H1 (cell line): ENCODE measurements at regions not wholly inside any gene's neighbourhood (a gene's known extent, or its start where the extent isn't known, plus 50 kb on each side); places are given as distances from the start of the nearest gene placed in this dataset.

ENCODE experiments used
- CEBPB ChIP-seq: IDR thresholded peaks from 2 replicates; pipeline ENCODE4 v1.6.1; 2012; ENCODE audit warnings: low read depth, low read length
- CREB1 ChIP-seq: IDR thresholded peaks from 2 replicates; pipeline ENCODE4 v1.6.1; 2012; ENCODE audit warnings: inconsistent platforms
- EZH2 ChIP-seq: fragments of 200-600 bp; sonication (generic); IDR thresholded peaks from 2 replicates; pipeline ENCODE4 v1.7.1; 2012; ENCODE audit warnings: low read depth, mild to moderate bottlenecking, moderate library complexity, low read length, inconsistent platforms; ENCODE audit not compliant: severe bottlenecking
- FOSL1 ChIP-seq: IDR thresholded peaks from 2 replicates; pipeline ENCODE4 v1.6.1; 2011; ENCODE audit warnings: mild to moderate bottlenecking, low read depth, low read length, moderate library complexity; ENCODE audit not compliant: insufficient read depth
- GTF2F1 ChIP-seq: IDR thresholded peaks from 2 replicates; pipeline ENCODE4 v1.6.1; 2012; ENCODE audit warnings: low read depth, low read length, improper control_type of control experiment, borderline replicate concordance
- HDAC2 ChIP-seq, 2 experiments: fragments of 300-600 bp in 1 of 2; sonication (generic) in 1 of 2; IDR thresholded peaks; 2 replicates each; pipeline ENCODE4 v1.6.1; 2011 to 2012; ENCODE audit warnings: low read depth in 2 of 2, low read length in 2 of 2, mild to moderate bottlenecking in 2 of 2, moderate library complexity in 2 of 2, borderline replicate concordance in 1 of 2, inconsistent platforms in 1 of 2
- HDAC6 ChIP-seq: IDR thresholded peaks from one replicate; pipeline ENCODE4 v1.7.1; 2012; ENCODE audit warnings: low read depth, mild to moderate bottlenecking, inconsistent platforms, low read length, moderate library complexity
- JUND ChIP-seq: IDR thresholded peaks from 2 replicates; pipeline ENCODE4 v1.6.1; 2011; ENCODE audit warnings: mild to moderate bottlenecking, improper control_type of control experiment, low read length
- PHF8 ChIP-seq: fragments of 200-600 bp; sonication (generic); conservative IDR thresholded peaks from 2 replicates; pipeline ENCODE4 v1.7.1; 2012; ENCODE audit warnings: low read depth, mild to moderate bottlenecking, inconsistent platforms, low read length, moderate library complexity
- POLR2AphosphoS5 ChIP-seq: IDR thresholded peaks from 2 replicates; pipeline ENCODE4 v1.6.1; 2011; ENCODE audit warnings: low read depth, low read length
- SP4 ChIP-seq: IDR thresholded peaks from 2 replicates; pipeline ENCODE4 v1.6.1; 2012; ENCODE audit warnings: low read length, inconsistent platforms
- SUZ12 ChIP-seq: fragments of 200-600 bp; sonication (generic); IDR thresholded peaks from 2 replicates; pipeline ENCODE4 v1.6.1; 2012; ENCODE audit warnings: mild to moderate bottlenecking, inconsistent platforms, low read length, moderate library complexity, mixed read lengths
- TF ChIP-seq, protein P1 (sequence below): fragments of 300-600 bp; sonication (generic); IDR thresholded peaks from 2 replicates; pipeline ENCODE4 v1.7.1; 2012; ENCODE audit warnings: low read length, moderate library complexity, mild to moderate bottlenecking, inconsistent platforms; ENCODE audit not compliant: insufficient replicate concordance

DNA sequence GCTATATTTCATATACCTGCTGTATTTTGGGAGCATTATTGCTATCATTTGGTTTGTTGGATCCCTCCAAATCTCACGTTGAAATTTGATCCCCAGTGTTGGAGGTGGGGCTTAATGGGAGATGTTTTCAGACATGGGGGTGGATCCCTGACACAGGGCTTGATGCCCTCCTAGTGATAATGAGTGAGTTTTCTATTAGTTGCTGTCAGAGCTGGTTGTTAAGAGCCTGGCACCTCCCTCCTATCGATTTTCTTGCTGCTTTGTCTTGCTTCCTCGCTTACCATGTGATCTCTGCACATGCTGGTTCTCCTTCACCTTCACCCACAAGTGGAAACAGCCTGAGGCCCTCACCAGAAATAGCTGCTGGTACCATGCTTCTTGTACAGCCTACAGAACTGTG is 259.9 kb upstream of the STARD13 start (continued):
- TF ChIP-seq, protein P1, sequence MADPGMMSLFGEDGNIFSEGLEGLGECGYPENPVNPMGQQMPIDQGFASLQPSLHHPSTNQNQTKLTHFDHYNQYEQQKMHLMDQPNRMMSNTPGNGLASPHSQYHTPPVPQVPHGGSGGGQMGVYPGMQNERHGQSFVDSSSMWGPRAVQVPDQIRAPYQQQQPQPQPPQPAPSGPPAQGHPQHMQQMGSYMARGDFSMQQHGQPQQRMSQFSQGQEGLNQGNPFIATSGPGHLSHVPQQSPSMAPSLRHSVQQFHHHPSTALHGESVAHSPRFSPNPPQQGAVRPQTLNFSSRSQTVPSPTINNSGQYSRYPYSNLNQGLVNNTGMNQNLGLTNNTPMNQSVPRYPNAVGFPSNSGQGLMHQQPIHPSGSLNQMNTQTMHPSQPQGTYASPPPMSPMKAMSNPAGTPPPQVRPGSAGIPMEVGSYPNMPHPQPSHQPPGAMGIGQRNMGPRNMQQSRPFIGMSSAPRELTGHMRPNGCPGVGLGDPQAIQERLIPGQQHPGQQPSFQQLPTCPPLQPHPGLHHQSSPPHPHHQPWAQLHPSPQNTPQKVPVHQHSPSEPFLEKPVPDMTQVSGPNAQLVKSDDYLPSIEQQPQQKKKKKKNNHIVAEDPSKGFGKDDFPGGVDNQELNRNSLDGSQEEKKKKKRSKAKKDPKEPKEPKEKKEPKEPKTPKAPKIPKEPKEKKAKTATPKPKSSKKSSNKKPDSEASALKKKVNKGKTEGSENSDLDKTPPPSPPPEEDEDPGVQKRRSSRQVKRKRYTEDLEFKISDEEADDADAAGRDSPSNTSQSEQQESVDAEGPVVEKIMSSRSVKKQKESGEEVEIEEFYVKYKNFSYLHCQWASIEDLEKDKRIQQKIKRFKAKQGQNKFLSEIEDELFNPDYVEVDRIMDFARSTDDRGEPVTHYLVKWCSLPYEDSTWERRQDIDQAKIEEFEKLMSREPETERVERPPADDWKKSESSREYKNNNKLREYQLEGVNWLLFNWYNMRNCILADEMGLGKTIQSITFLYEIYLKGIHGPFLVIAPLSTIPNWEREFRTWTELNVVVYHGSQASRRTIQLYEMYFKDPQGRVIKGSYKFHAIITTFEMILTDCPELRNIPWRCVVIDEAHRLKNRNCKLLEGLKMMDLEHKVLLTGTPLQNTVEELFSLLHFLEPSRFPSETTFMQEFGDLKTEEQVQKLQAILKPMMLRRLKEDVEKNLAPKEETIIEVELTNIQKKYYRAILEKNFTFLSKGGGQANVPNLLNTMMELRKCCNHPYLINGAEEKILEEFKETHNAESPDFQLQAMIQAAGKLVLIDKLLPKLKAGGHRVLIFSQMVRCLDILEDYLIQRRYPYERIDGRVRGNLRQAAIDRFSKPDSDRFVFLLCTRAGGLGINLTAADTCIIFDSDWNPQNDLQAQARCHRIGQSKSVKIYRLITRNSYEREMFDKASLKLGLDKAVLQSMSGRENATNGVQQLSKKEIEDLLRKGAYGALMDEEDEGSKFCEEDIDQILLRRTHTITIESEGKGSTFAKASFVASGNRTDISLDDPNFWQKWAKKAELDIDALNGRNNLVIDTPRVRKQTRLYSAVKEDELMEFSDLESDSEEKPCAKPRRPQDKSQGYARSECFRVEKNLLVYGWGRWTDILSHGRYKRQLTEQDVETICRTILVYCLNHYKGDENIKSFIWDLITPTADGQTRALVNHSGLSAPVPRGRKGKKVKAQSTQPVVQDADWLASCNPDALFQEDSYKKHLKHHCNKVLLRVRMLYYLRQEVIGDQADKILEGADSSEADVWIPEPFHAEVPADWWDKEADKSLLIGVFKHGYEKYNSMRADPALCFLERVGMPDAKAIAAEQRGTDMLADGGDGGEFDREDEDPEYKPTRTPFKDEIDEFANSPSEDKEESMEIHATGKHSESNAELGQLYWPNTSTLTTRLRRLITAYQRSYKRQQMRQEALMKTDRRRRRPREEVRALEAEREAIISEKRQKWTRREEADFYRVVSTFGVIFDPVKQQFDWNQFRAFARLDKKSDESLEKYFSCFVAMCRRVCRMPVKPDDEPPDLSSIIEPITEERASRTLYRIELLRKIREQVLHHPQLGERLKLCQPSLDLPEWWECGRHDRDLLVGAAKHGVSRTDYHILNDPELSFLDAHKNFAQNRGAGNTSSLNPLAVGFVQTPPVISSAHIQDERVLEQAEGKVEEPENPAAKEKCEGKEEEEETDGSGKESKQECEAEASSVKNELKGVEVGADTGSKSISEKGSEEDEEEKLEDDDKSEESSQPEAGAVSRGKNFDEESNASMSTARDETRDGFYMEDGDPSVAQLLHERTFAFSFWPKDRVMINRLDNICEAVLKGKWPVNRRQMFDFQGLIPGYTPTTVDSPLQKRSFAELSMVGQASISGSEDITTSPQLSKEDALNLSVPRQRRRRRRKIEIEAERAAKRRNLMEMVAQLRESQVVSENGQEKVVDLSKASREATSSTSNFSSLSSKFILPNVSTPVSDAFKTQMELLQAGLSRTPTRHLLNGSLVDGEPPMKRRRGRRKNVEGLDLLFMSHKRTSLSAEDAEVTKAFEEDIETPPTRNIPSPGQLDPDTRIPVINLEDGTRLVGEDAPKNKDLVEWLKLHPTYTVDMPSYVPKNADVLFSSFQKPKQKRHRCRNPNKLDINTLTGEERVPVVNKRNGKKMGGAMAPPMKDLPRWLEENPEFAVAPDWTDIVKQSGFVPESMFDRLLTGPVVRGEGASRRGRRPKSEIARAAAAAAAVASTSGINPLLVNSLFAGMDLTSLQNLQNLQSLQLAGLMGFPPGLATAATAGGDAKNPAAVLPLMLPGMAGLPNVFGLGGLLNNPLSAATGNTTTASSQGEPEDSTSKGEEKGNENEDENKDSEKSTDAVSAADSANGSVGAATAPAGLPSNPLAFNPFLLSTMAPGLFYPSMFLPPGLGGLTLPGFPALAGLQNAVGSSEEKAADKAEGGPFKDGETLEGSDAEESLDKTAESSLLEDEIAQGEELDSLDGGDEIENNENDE, result no peak
- TF ChIP-seq POLR2AphosphoS5 (no peak), PHF8 (no peak), CEBPB (no peak), HDAC2 (IDR thresholded peaks at IDR 0.05; ENCODE audit: borderline replicate concordance in 1 of 2, low read depth in 2 of 2, low read length in 2 of 2) (no peak), GTF2F1 (no peak), SP4 (no peak), HDAC6 (no peak), SUZ12 (no peak), FOSL1 (no peak), EZH2 (no peak), JUND (no peak), CREB1 (no peak)
